Smooth muscle cell (in vitro differentiated cells): ENCODE measurements at regions not wholly inside any gene's neighbourhood (a gene's known extent, or its start where the extent isn't known, plus 50 kb on each side); places are given as distances from the start of the nearest gene placed in this dataset.

ENCODE experiments used
- DNase-seq: peaks from one replicate; lab custom pipeline; 2025; ENCODE audit not compliant: unreplicated experiment; lab: John Stamatoyannopoulos, UW
- H2AFZ ChIP-seq: fragments of 200-600 bp; sonication (generic); 2 replicates; pipeline ENCODE4 v1.6.0; 2016; ENCODE audit warnings: antibody characterized with exemption, low read depth, mild to moderate bottlenecking
- H3F3A ChIP-seq: fragments of 200-600 bp; sonication (generic); 2 replicates; pipeline ENCODE4 v1.6.0; 2017; ENCODE audit warnings: antibody characterized with exemption, low read depth
- H3K27ac ChIP-seq: fragments of 200-600 bp; sonication (generic); 2 replicates; pipeline ENCODE4 v1.5.1; 2016; ENCODE audit warnings: low read depth, mild to moderate bottlenecking
- H3K27me3 ChIP-seq: fragments of 200-600 bp; sonication (generic); 2 replicates; pipeline ENCODE4 v1.6.1; 2016; ENCODE audit warnings: low read depth, mild to moderate bottlenecking
- H3K36me3 ChIP-seq: fragments of 200-600 bp; sonication (generic); 2 replicates; pipeline ENCODE4 v1.5.1; 2016; ENCODE audit warnings: low read depth
- H3K4me1 ChIP-seq: fragments of 200-600 bp; sonication (generic); 2 replicates; pipeline ENCODE4 v1.5.1; 2016; ENCODE audit warnings: low read depth
- H3K4me2 ChIP-seq: fragments of 200-600 bp; sonication (generic); 2 replicates; pipeline ENCODE4 v1.6.0; 2016; ENCODE audit warnings: mild to moderate bottlenecking
- H3K4me3 ChIP-seq: fragments of 200-600 bp; sonication (generic); 2 replicates; pipeline ENCODE4 v1.5.1; 2016; ENCODE audit warnings: mild to moderate bottlenecking
- H3K79me2 ChIP-seq: fragments of 200-600 bp; sonication (generic); 2 replicates; pipeline ENCODE4 v1.6.0; 2016; ENCODE audit warnings: low read depth, mild to moderate bottlenecking
- H3K9ac ChIP-seq: fragments of 200-600 bp; sonication (generic); 2 replicates; pipeline ENCODE4 v1.6.0; 2016; ENCODE audit warnings: low read depth
- H3K9me3 ChIP-seq: fragments of 200-600 bp; sonication (generic); replicated peaks from 2 replicates; pipeline ENCODE4 v1.5.1; 2016; ENCODE audit warnings: low read depth
- H4K20me1 ChIP-seq: fragments of 200-600 bp; sonication (generic); 2 replicates; pipeline ENCODE4 v1.6.0; 2016; ENCODE audit warnings: low read depth
- WGBS: methylation state at CpG from one replicate; pipeline ENCODE4 v1.1.7; 2016; ENCODE audit warnings: low lambda C conversion rate; 5-methylcytosine and 5-hydroxymethylcytosine counted together
- TF ChIP-seq, protein P1 (sequence below): fragments of 200-600 bp; sonication (generic); IDR thresholded peaks from 2 replicates; pipeline ENCODE4 v1.5.1; 2017; ENCODE audit warnings: borderline replicate concordance, mild to moderate bottlenecking, antibody characterized with exemption; ENCODE audit not compliant: insufficient read depth, poor library complexity, severe bottlenecking

GRCh38 chrX:124211312-124211942 lies 121.0 kb upstream of the TEX13D start:
- Histone ChIP-seq H4K20me1 (no peaks in the 10 kb centered on the region), H3F3A (no peaks in the 10 kb centered on the region), H3K9ac (no peak overlapping the region), H3K79me2 (no peaks in the 10 kb centered on the region), H3K4me3 (no peak overlapping the region), H3K9me3 (no peaks in the 10 kb centered on the region), H3K4me2 (no peak overlapping the region), H3K27me3 (no peaks in the 10 kb centered on the region), H3K36me3 (no peaks in the 10 kb centered on the region), H3K27ac (no peak overlapping the region), H3K4me1 (no peaks in the 10 kb centered on the region), H2AFZ (no peak overlapping the region)
- WGBS = 56% methylated on average over 3 of the region's 3 CpGs
- no peak for DNase-seq
- TF ChIP-seq, protein P1, sequence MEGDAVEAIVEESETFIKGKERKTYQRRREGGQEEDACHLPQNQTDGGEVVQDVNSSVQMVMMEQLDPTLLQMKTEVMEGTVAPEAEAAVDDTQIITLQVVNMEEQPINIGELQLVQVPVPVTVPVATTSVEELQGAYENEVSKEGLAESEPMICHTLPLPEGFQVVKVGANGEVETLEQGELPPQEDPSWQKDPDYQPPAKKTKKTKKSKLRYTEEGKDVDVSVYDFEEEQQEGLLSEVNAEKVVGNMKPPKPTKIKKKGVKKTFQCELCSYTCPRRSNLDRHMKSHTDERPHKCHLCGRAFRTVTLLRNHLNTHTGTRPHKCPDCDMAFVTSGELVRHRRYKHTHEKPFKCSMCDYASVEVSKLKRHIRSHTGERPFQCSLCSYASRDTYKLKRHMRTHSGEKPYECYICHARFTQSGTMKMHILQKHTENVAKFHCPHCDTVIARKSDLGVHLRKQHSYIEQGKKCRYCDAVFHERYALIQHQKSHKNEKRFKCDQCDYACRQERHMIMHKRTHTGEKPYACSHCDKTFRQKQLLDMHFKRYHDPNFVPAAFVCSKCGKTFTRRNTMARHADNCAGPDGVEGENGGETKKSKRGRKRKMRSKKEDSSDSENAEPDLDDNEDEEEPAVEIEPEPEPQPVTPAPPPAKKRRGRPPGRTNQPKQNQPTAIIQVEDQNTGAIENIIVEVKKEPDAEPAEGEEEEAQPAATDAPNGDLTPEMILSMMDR = peak; percentile 38

- no peak overlapping the region for H3K4me2 ChIP-seq
- no peak overlapping the region for H3K27ac ChIP-seq
- H3K27me3 ChIP-seq = no peaks in the 10 kb centered on the region
- no peaks in the 10 kb centered on the region for H3K79me2 ChIP-seq
- TF ChIP-seq, protein P1 = no peak
- WGBS = 78% methylated on average over 3 of the region's 3 CpGs
- no peak overlapping the region for H3K9ac ChIP-seq
- H2AFZ ChIP-seq = no peak overlapping the region
- H3K4me3 ChIP-seq = no peak overlapping the region
- no peaks in the 10 kb centered on the region for H4K20me1 ChIP-seq
- no peak for DNase-seq
- H3K36me3 ChIP-seq = no peaks in the 10 kb centered on the region
- H3K9me3 ChIP-seq = no peaks in the 10 kb centered on the region
- no peaks in the 10 kb centered on the region for H3F3A ChIP-seq
- H3K4me1 ChIP-seq = peaks cover under 1% of the 10 kb centered on the region
Observed at GRCh38 chrX:124212622-124213021, 119.8 kb upstream of the TEX13D start.

DNA sequence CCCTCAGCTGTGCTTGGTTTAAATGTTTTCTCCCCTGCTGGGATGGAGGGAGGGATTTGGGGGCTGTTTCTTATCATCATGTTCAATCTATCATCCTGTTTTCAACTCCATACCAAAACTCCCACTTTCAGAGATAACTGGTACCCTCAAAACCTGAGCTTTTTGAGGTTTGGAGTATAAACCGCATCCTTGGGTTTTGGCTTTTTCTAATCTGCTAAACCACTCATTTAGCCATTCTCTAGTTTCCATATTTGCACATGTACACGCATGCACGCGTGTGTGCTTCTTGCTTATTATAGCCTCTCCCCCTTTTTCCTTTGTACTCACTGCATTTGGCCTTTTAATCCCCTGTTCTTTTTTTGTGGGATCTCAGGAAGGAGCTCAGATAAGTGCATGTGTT lies 116.7 kb upstream of the TEX13D start:
- Histone ChIP-seq H3K4me2 (no peak overlapping the region), H3K27me3 (no peaks in the 10 kb centered on the region), H3K4me3 (no peak overlapping the region), H4K20me1 (no peaks in the 10 kb centered on the region), H3K27ac (no peak overlapping the region), H3K36me3 (no peaks in the 10 kb centered on the region), H2AFZ (no peak overlapping the region), H3F3A (no peaks in the 10 kb centered on the region), H3K9ac (no peak overlapping the region), H3K4me1 (peaks cover 7% of the 10 kb centered on the region), H3K9me3 (no peaks in the 10 kb centered on the region), H3K79me2 (no peaks in the 10 kb centered on the region)
- 80% methylated on average over 4 of the region's 4 CpGs for WGBS
- TF ChIP-seq, protein P1 = no peak
- DNase-seq = no peak
